UCSD-AML1 (cell line): ENCODE measurements at regions not wholly inside any gene's neighbourhood (a gene's known extent, or its start where the extent isn't known, plus 50 kb on each side); places are given as distances from the start of the nearest gene placed in this dataset.
"Not testable (repeated sequence)": the region's sequence is repeated elsewhere in the genome, so short reads cannot be mapped to it uniquely, and the experiment has no call there.

Experiments used
- DNase-seq: peaks from one replicate; lab custom pipeline; 2025; ENCODE audit not compliant: unreplicated experiment; lab: John Stamatoyannopoulos, UW

DNA sequence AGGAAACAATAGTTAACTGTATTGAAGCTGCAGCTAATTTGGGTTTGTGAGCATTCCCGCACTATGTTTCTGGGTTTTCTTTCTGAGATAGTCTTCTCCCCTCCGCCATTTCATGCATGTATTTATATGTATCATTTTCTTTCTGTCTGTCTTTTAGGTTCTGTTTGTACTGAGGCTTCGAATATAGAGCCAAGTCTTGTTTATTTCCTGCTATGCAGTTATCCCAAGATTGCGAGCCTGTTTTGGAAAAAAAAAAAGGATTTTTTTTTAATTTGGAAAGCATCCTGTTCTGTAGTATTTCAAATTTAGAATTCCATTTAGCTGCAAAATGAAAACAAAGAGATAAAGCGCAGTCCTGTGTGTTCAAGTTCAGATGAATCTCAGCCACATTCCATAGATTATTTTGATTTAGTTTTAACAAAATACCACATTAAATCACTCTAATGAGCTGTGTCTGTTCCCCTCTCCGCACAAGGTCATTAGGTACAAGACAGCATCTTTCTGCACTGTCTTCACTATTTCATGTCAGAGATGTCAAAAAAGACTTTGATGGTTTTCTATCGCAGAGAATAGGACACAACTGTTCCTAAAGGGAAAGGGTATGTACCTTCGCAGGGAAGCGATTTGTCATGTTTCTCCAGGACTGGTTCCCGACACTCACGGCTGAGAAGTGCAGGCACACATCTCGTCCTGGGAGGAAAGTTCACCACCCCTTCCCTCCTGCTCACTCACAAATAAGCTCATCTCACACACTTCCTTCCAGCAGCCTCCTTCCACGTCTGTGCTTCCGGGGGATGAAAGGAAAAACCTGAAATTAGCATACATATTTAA is 443.4 kb downstream of the ZNF516 start:
- no peak for DNase-seq

GRCh38 chr18:76046221-76046620 is 448.8 kb downstream of the ZNF516 start:
- DNase-seq: no peak

DNA sequence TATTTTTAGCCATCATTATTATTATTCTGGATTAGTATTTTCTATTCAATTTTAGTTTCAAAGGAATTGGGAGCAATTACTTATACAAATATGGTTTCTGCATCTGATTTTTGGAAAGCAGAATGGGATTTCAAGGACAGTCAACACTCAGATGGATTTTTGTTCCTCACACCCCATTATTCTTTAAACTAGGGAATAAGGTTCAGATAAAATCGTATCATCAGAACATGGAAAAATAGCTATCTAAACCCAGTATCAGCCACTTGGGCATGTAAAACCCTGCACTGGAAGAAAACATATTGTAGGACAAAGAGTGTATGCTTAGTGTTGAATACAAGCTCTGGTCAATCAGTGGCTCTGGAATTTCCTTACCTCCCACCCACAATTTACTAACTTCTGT is 452.5 kb downstream of the ZNF516 start:
- no peak for DNase-seq

GRCh38 chr18:76018210-76018609 is 476.8 kb downstream of the ZNF516 start:
- no peak for DNase-seq

DNA sequence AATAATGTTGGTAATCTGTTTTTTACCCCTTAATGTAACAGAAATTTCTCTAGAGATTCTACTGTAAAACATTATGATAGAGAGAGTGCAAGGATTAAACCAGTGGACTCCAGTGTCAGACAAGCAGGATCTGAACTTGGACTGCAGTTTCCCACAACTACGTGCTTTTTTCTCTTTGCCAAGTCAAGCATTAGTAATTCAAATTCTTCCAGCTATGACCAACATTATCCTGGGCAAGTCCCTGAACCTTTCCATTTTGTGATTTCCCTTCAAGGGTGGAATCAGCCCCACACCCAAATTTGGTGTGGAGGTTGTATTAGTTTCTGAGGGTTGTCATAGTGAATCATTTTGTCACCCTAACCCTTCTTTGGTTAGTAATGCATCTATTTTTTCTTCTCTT is 482.0 kb downstream of the ZNF516 start:
- DNase-seq: no peak

GRCh38 chr18:76005632-76006208 is 489.3 kb downstream of the ZNF516 start:
- DNase-seq: no peak

DNA sequence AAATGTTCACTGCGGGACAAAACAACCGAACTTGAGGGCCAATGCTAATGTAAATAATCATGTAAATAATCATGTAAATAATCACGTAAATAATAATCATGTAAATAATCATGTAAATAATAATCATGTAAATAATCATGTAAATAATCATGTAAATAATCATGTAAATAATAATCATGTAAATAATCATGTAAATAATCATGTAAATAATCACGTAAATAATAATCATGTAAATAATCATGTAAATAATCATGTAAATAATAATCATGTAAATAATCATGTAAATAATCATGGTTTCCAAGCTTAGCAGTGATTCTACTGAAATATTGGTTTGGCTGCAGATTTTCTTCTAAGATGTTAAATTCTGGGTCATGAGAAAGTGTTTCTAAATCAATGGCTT is 507.1 kb downstream of the ZNF516 start:
- not testable (repeated sequence) for DNase-seq

GRCh38 chr18:75984853-75985252 is 510.2 kb downstream of the ZNF516 start:
- DNase-seq: no peak

GRCh38 chr18:75981102-75981501 is 513.9 kb downstream of the ZNF516 start:
- DNase-seq: no peak

GRCh38 chr18:75977081-75977480 is 518.0 kb downstream of the ZNF516 start:
- no peak for DNase-seq

- DNase-seq: no peak
These were observed 524.8 kb downstream of the ZNF516 start for GRCh38 chr18:75970212-75970611.

DNA sequence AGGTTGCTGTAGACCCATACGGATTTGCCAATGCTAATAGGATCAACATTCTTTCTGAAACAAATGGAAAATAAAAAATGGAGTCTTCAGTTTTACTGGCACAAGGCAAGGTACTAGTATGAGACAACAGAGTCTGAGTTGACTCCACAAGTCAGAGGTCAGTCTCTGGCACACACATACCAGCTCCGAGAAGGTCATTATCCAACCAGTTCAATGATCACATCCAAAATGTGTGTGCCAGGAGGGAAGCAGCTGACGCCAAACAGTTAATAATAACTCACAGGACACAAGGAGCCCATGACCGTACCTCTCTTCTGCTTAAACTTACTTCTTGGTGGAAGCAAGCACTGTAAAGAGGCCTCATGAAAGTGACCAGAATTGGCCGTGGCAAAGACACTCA is 528.6 kb downstream of the ZNF516 start:
- no peak for DNase-seq

- no peak for DNase-seq
These were observed 532.9 kb downstream of the ZNF516 start for GRCh38 chr18:75962036-75962572.

DNA sequence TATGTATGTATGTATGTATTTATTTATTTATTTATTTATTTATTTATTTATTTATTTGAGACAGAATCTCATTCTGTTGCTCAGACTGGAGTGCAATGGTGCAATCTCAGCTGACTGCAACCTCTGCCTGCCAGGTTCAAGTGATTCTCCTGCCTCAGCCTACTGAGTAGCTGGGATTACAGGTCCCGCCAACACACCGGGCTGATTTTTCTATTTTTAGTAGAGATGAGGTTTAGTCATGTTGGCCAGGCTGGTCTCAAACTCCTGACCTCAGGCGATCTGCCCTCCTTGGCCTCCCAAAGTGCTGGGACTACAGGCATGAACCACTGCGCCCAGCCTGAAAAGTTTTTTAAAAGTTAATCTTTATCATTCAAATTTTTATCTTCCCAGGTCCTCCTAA is 532.9 kb upstream of the SMIM21 start:
- not testable (repeated sequence) for DNase-seq

DNA sequence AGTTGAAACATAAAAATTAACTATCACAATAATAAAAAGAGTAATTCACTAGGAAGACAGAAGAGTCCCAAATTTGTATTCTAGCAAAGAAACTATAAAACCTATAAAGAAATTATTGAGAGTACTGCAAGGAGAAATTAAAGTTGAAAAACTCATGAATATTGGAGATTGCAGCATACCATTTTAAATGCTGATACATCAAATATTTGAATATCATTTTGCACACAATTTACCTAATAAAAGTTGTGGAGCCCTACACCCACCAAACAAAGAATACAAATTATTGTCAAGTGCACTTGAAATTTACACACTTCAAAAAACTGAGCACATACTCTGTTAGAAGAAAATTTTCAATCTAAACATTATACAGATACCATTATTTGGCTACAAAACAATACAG is 531.6 kb upstream of the SMIM21 start:
- no peak for DNase-seq

DNA sequence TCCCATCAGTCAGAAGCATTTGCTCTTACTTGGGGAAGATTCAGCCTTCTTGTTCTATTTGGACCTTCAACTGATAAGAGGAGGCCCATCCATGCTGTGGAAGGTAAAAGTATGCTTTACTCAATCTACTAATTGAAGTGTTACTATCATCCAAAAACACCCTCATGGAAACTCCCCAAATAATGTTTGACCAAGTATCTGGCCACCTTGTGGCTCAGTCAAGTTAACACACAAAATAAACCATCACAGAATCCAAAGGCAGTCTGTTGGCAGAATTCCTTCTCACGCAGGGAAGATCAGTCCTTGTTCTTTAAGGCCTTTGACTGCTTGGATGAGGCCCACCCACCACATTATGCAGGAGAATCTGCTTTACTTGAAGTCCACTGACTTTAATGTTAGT is 531.2 kb upstream of the SMIM21 start:
- DNase-seq: no peak

- no peak for DNase-seq
These were observed 517.9 kb upstream of the SMIM21 start for GRCh38 chr18:75945265-75945933.

DNA sequence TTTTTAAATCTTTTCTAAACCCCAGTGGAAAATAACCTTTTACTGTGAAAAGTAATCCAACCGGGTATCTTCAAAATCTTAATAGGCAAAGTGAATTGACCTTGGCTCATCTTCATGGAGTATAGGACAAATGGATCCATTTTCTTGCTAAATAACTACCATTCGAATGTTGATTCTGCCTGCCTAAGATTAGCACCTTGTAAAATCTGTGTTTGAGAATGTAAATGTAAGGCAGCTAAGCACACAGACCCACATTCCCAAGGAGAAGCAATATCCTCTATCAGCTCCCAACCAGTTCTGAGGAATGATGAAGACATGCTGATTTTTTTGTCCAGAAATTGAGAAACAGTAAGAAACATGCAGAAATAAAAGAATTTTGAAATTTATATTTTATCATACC is 509.8 kb upstream of the SMIM21 start:
- no peak for DNase-seq

DNA sequence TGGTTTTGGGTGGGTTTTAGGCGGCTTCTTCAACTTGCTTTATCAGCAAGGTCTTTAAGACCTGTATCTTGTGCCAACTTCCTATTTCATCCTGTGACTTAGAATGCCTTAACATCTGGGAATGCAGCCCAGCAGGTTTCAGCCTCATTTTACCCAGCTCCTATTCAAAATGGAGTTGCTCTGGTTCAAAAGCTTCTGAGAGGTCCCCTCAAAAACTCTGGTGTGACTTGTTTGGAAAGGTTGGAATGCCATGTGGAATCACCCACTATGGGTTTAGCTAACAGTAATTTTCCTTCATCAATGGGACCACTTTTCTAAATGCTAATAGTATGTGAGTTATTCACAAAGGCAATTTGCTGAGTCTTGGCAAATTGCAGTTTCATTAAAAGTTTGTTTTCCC is 509.4 kb upstream of the SMIM21 start:
- DNase-seq: no peak

DNA sequence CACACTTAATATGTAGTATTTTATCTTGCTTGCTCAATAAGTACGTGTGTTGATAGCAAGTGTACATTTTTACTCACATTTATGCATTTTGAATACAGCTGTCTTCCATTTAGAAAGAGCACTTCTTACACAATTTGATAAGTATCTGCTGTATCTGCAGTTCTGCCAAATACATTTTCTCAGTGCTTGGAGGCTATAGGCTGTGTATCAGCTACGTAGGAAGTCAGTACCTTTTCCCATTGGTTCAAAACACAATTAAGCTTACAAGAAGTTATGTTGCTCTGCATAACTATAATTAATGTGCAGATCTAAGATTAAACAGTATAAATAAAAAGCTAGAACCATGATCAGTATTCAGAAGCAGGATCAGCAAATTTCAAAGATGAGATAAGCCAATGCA is 503.6 kb upstream of the SMIM21 start:
- no peak for DNase-seq

GRCh38 chr18:75928706-75929105 is 501.2 kb upstream of the SMIM21 start:
- no peak for DNase-seq

DNA sequence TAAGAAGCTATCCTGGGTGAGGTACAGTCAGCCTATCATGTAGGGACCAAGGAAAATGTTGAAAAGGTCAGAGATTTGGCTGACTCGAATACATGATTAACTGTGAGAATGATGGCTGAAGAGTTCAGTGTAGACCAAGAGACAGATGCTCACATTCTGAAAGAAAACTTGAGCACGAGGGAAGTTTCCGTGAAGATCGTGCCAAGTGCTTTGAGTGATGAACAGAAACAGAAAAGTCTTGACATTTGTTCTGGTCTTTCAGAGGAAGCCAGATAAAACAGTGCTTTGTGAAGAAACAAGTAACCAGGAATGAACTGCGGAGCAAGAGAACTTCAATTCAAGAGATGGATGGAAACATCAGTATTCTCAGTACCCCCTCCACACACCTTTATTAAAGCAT is 500.3 kb upstream of the SMIM21 start:
- DNase-seq: no peak
